IMR-90 (cell line): ENCODE measurements at regions not wholly inside any gene's neighbourhood (a gene's known extent, or its start where the extent isn't known, plus 50 kb on each side); places are given as distances from the start of the nearest gene placed in this dataset.

Experiments
- ATAC-seq: fragments of 200-7000 bp; cut with Tn5 transposase; 2 replicates; pipeline ENCODE4 v1.9.1; 2020; ENCODE audit warnings: low read depth, mild to moderate bottlenecking, moderate library complexity
- BruUV-seq: library from RNA; stranded (reverse); fragments of 400-500 nt; replicated peaks from 2 replicates; lab custom pipeline; 2021; lab: Mats Ljungman, UMichigan
- CTCF ChIA-PET: fragments of 300-600 bp; formaldehyde crosslinking; extraction: SDS; loops from one replicate; lab custom pipeline; 2021; ENCODE audit warnings: antibody characterized with exemption; lab: Yijun Ruan, JAX
- POLR2A ChIA-PET: fragments of 300-600 bp; sonication (Branson Sonifier 250); formaldehyde crosslinking; loops from one replicate; lab custom pipeline; 2022; ENCODE audit warnings: antibody characterized with exemption; ENCODE audit not compliant: unreplicated experiment; lab: Charles Lee
- DNase-seq: peaks from one replicate; pipeline ENCODE4 v3.0.0; 2013
- H2AFZ ChIP-seq: replicated peaks from 2 replicates; pipeline ENCODE3; 2013; ENCODE audit warnings: low read length, mild to moderate bottlenecking; ENCODE audit not compliant: poor library complexity
- H2AK5ac ChIP-seq: 2 replicates; pipeline ENCODE4 v1.6.1; 2013; ENCODE audit warnings: low read depth, low read length, inconsistent platforms
- H2AK9ac ChIP-seq: replicated peaks from 2 replicates; pipeline ENCODE3; 2013; ENCODE audit warnings: mild to moderate bottlenecking, low read depth, low read length, moderate library complexity; ENCODE audit not compliant: poor library complexity
- H2BK120ac ChIP-seq: 2 replicates; pipeline ENCODE4 v1.6.1; 2013; ENCODE audit warnings: low read depth, low read length, inconsistent platforms
- H2BK15ac ChIP-seq: 3 replicates; pipeline ENCODE4 v1.6.1; 2013; ENCODE audit warnings: low read depth, low read length, inconsistent platforms
- H2BK20ac ChIP-seq: 2 replicates; pipeline ENCODE4 v1.6.1; 2013; ENCODE audit warnings: low read depth, mild to moderate bottlenecking, inconsistent platforms, low read length, moderate library complexity
- H2BK5ac ChIP-seq: 2 replicates; pipeline ENCODE4 v1.6.1; 2013; ENCODE audit warnings: mild to moderate bottlenecking, low read depth, low read length, inconsistent platforms; ENCODE audit not compliant: poor library complexity, severe bottlenecking
- H3K14ac ChIP-seq: replicated peaks from 2 replicates; pipeline ENCODE4 v1.6.1; 2013; ENCODE audit warnings: low read depth, low read length, inconsistent platforms
- H3K18ac ChIP-seq: 2 replicates; pipeline ENCODE4 v1.6.1; 2013; ENCODE audit warnings: low read depth, low read length, control low read depth
- H3K23ac ChIP-seq: 2 replicates; pipeline ENCODE4 v1.6.1; 2013; ENCODE audit warnings: low read depth, low read length, inconsistent platforms
- H3K27ac ChIP-seq: 2 replicates; pipeline ENCODE4 v1.5.1; 2013; ENCODE audit warnings: mild to moderate bottlenecking, control low read depth, low read length; ENCODE audit not compliant: insufficient read depth
- H3K27me3 ChIP-seq: 2 replicates; pipeline ENCODE4 v1.6.1; 2013; ENCODE audit warnings: low read length; ENCODE audit not compliant: control insufficient read depth, insufficient read depth
- H3K36me3 ChIP-seq: 2 replicates; pipeline ENCODE4 v1.6.1; 2013; ENCODE audit warnings: low read length, mixed read lengths; ENCODE audit not compliant: control insufficient read depth, insufficient read depth
- H3K4ac ChIP-seq: 2 replicates; pipeline ENCODE4 v1.6.1; 2013; ENCODE audit warnings: low read depth, low read length, inconsistent platforms
- H3K4me1 ChIP-seq: 2 replicates; pipeline ENCODE4 v1.6.1; 2013; ENCODE audit warnings: low read length, mixed read lengths; ENCODE audit not compliant: control insufficient read depth, insufficient read depth
- H3K4me2 ChIP-seq: 2 replicates; pipeline ENCODE4 v1.6.1; 2013; ENCODE audit warnings: low read depth, mild to moderate bottlenecking, control low read depth, low read length, moderate library complexity
- H3K4me3 ChIP-seq: 2 replicates; pipeline ENCODE4 v1.5.1; 2013; ENCODE audit warnings: low read depth, mild to moderate bottlenecking, control low read depth, low read length, moderate library complexity; ENCODE audit not compliant: insufficient read depth
- H3K56ac ChIP-seq: 2 replicates; pipeline ENCODE4 v1.6.1; 2013; ENCODE audit warnings: low read length, inconsistent platforms; ENCODE audit not compliant: insufficient read depth; ENCODE audit errors: extremely low read depth
- H3K79me1 ChIP-seq, 2 experiments: 2 replicates each; pipeline ENCODE4 v1.6.1; 2013; ENCODE audit warnings: low read length in 2 of 2, inconsistent platforms in 1 of 2, low read depth in 1 of 2
- H3K9ac ChIP-seq: 2 replicates; pipeline ENCODE4 v1.6.1; 2013; ENCODE audit warnings: low read depth, low read length, control low read depth
- H3K9me1 ChIP-seq: 2 replicates; pipeline ENCODE4 v1.6.1; 2013; ENCODE audit warnings: low read length, inconsistent platforms; ENCODE audit not compliant: insufficient read depth
- H3K9me3 ChIP-seq: 2 replicates; pipeline ENCODE4 v1.6.1; 2013; ENCODE audit warnings: low read length; ENCODE audit not compliant: control insufficient read depth, insufficient read depth
- H4K20me1 ChIP-seq: 2 replicates; pipeline ENCODE4 v1.6.1; 2013; ENCODE audit warnings: low read length, inconsistent platforms; ENCODE audit not compliant: insufficient read depth
- H4K5ac ChIP-seq: 2 replicates; pipeline ENCODE4 v1.6.1; 2013; ENCODE audit warnings: mild to moderate bottlenecking, low read depth, low read length, control low read depth
- H4K8ac ChIP-seq, 2 experiments: 2 replicates each; pipeline ENCODE4 v1.6.1; 2013; ENCODE audit warnings: low read depth in 2 of 2, low read length in 2 of 2, control low read depth in 1 of 2, inconsistent platforms in 1 of 2
- H4K91ac ChIP-seq: 2 replicates; pipeline ENCODE4 v1.6.1; 2013; ENCODE audit warnings: low read depth, low read length, inconsistent platforms; ENCODE audit not compliant: insufficient read depth
- CEBPB ChIP-seq: IDR thresholded peaks from 2 replicates; pipeline ENCODE4 v1.6.1; 2012; ENCODE audit warnings: low read depth, low read length, improper control_type of control experiment
- CHD1 ChIP-seq: IDR thresholded peaks from 2 replicates; pipeline ENCODE4 v1.6.1; 2012; ENCODE audit warnings: low read depth, low read length, improper control_type of control experiment
- MAFK ChIP-seq: IDR thresholded peaks from 2 replicates; pipeline ENCODE4 v1.6.1; 2012; ENCODE audit warnings: low read depth, low read length, improper control_type of control experiment
- MAZ ChIP-seq: IDR thresholded peaks from 2 replicates; pipeline ENCODE4 v1.6.1; 2012; ENCODE audit warnings: low read depth, mild to moderate bottlenecking, low read length, improper control_type of control experiment, moderate library complexity, borderline replicate concordance
- MXI1 ChIP-seq: IDR thresholded peaks from 2 replicates; pipeline ENCODE4 v1.6.1; 2012; ENCODE audit warnings: low read depth, mild to moderate bottlenecking, low read length, moderate library complexity, borderline replicate concordance
- NFE2L2 ChIP-seq: fragments of 150-350 bp; IDR thresholded peaks from 2 replicates; pipeline ENCODE4 v1.6.1; 2016; ENCODE audit warnings: low read depth, mild to moderate bottlenecking, low read length
- POLR2A ChIP-seq: IDR thresholded peaks from 2 replicates; pipeline ENCODE4 v1.6.1; 2012; ENCODE audit warnings: mild to moderate bottlenecking, low read depth, low read length
- RCOR1 ChIP-seq: IDR thresholded peaks from 2 replicates; pipeline ENCODE4 v1.6.1; 2012; ENCODE audit warnings: mild to moderate bottlenecking, low read length, improper control_type of control experiment; ENCODE audit not compliant: insufficient replicate concordance
- RFX5 ChIP-seq: IDR thresholded peaks from 2 replicates; pipeline ENCODE4 v1.8.0; 2012; ENCODE audit warnings: low read depth, mild to moderate bottlenecking, low read length, moderate library complexity
- SMC3 ChIP-seq: fragments of 150-350 bp; IDR thresholded peaks from 2 replicates; pipeline ENCODE4 v1.6.1; 2016; ENCODE audit warnings: low read depth, mild to moderate bottlenecking, antibody characterized with exemption, low read length, moderate library complexity
- USF2 ChIP-seq: fragments of 150-350 bp; IDR thresholded peaks from 2 replicates; pipeline ENCODE4 v1.6.1; 2017; ENCODE audit warnings: mild to moderate bottlenecking, antibody characterized with exemption, low read length, low read depth
- dilution Hi-C: fragments of 300-500 bp; cut with HindIII; formaldehyde crosslinking; loops from one replicate; pipeline ENCODE4 v1.14.3; 2018; ENCODE audit warnings: low sequenced_read_pairs; ENCODE audit not compliant: unreplicated experiment
- in situ Hi-C: fragments of 300-500 bp; cut with MboI; formaldehyde crosslinking; loops from 3 replicates; pipeline ENCODE4 v1.14.3; 2019; ENCODE audit warnings: low sequenced_read_pairs, inconsistent platforms, mixed read lengths
- intact Hi-C: fragments of 100-400 bp; cut with micrococcal nuclease; formaldehyde crosslinking; loops from 2 replicates; pipeline ENCODE4 v1.10.0; 2022

DNA sequence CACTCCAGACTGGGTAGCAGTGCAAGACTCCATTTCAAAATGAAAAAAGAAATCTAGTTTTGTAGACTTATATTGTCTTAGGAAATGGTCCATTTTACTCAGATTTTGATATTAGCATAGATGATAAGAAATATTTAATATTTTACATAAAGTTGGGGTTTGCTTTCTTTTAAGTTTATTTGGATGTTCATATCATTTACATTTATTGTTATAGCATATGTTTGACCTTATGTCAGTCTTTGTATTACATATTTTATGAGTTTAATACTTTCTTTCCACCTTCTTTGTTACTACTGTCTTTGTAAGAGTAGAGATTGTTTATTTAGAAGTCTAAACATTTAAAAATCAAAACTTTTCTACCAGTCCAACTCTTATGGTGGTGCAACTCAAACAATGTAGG lies 162.7 kb upstream of the OTX2 start:
- Histone ChIP-seq H3K79me1 (no peaks in the 10 kb centered on the region), H3K23ac (no peak overlapping the region), H2AK9ac (no peak overlapping the region), H3K27me3 (no peaks in the 10 kb centered on the region), H3K18ac (no peak overlapping the region), H4K91ac (no peak overlapping the region), H3K4ac (no peak overlapping the region), H2AK5ac (no peak overlapping the region), H3K4me3 (no peak overlapping the region), H4K5ac (no peak overlapping the region), H3K56ac (no peak overlapping the region), H3K36me3 (no peaks in the 10 kb centered on the region), H3K27ac (no peak overlapping the region), H2BK120ac (no peak overlapping the region), H4K8ac (no peak overlapping the region), H3K4me1 (no peaks in the 10 kb centered on the region), H3K4me2 (no peak overlapping the region), H2AFZ (no peak overlapping the region), H2BK5ac (no peak overlapping the region), H4K20me1 (no peaks in the 10 kb centered on the region), H3K9me1 (no peaks in the 10 kb centered on the region), H2BK20ac (no peak overlapping the region), H3K9me3 (peaks cover 5% of the 10 kb centered on the region; the same call in 1 of the 2 replicates), H2BK15ac (no peak overlapping the region), H3K9ac (no peak overlapping the region), H3K14ac (no peak overlapping the region)
- no TSS peak for BruUV-seq
- POLR2A ChIA-PET, result no interaction called here
- dilution Hi-C loops (no loop called here), intact Hi-C loops (no loop called here), in situ Hi-C loops (no loop called here)
- ATAC-seq (no peak), DNase-seq (no peak)
- CTCF ChIA-PET, result no interaction called here
- TF ChIP-seq CHD1 (no peak), MAZ (no peak), SMC3 (no peak), NFE2L2 (no peak), MAFK (no peak), POLR2A (no peak), USF2 (no peak), RCOR1 (no peak), RFX5 (no peak), MXI1 (no peak), CEBPB (no peak)
